ENCODE measurements at regions not wholly inside any gene's neighbourhood (a gene's known extent, or its start where the extent isn't known, plus 50 kb on each side); places are given as distances from the start of the nearest gene placed in this dataset.
"Not testable (repeated sequence)": the region's sequence is repeated elsewhere in the genome, so short reads cannot be mapped to it uniquely, and the experiment has no call there.

DNA sequence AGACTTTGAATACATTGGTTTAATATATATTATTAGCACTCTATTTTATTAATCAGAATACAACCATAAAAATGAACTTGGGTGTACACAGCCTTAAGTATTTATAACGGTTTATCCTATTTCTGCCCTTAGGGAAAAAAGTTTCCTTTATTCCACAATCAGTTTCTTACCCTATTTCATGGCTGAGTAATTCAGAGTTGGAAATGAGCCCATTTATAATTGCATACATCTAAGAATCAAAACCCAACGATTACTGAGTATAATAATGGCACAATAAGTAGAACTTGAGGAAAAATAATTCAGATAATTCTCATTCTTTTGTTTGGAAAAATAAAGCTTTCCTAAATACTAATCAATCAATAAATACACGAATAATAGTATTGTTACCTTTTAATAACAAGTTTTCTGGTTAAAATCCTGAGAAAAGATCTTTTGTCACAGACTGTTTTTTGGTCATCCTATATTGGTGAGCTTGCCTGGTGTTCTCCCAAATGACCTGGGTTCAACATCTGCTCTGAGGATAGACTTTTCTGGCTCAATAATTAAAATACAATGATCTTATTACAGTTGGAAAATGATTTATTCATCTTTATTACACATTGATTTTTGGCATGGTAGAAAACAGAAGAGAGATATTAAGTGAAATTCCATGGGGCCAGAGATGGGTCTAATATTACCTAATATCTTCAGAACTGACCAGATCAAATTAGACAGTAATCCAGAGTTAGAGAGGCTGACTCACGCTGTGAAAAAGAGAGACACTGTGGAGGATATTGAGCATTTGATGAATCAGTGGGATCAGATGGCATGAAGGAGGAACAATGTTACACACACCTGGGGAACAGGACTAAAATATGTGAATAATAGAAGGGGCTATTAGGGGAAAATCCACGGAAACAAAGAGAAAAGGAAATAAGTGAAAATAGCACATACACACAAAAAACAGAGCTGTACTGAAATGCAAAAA is 162.1 kb upstream of the TBX18 start:
- DNase-seq (ENCODE audit: low spot score) = no peak

DNA sequence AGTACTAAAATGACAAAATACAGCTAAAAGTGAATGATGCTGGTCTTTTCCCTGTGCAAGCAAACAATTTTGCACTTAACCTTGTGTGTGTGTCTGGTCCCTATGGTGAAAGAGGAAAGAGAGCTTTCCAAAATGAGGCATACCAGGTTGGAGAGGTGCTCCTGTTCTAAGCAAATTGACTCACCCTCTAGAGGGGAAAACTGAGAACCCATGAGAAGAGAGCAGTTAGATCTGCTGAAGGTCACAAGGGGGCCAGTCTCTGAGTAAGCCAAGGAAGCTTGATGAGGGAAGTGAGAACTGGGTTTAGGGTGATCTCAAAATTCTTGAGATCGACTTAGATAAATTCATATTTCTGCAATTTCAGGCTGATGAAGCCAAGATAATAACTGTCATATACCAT is 157.5 kb upstream of the TBX18 start:
- no peak for DNase-seq (ENCODE audit: low spot score)

DNA sequence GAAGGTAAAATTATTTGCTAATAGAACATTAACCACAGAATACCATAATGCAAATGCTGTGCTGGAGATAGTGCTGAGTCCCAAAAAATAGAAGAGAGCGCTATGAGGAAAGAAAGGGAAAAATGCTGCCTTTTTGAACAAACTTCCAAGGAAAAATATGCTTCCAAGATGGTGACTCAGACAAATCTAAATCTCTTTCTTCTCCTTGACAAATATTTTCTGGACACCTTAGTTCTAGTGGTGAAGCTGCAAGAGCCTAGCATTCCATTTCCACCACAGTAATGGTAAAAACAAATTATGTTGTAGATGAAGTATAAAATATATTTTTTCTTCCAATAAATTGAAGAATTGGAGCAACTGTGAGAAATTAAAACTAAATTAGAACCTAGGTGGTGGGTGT is 155.6 kb upstream of the TBX18 start:
- no peak for DNase-seq (ENCODE audit: low spot score)

DNA sequence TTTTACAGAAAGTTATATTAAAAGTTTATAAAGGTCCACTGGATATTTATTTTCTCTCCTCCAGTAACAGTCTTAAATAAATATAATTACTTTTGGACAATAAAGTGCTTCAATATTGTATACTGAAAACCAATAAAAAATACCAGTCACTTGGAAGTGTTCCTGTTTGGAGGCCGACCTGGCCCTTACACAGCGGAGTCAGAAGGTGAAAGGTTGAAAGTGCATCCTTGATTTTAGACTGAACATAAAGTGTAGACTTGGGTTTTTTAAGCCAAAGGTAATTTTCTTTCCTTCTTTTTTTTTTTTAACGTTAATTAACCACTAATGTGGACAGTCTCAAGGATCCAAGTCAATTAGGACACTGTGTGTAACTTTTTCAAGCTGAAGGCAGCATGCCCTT is 152.3 kb upstream of the TBX18 start:
- no peak for DNase-seq (ENCODE audit: low spot score)

DNA sequence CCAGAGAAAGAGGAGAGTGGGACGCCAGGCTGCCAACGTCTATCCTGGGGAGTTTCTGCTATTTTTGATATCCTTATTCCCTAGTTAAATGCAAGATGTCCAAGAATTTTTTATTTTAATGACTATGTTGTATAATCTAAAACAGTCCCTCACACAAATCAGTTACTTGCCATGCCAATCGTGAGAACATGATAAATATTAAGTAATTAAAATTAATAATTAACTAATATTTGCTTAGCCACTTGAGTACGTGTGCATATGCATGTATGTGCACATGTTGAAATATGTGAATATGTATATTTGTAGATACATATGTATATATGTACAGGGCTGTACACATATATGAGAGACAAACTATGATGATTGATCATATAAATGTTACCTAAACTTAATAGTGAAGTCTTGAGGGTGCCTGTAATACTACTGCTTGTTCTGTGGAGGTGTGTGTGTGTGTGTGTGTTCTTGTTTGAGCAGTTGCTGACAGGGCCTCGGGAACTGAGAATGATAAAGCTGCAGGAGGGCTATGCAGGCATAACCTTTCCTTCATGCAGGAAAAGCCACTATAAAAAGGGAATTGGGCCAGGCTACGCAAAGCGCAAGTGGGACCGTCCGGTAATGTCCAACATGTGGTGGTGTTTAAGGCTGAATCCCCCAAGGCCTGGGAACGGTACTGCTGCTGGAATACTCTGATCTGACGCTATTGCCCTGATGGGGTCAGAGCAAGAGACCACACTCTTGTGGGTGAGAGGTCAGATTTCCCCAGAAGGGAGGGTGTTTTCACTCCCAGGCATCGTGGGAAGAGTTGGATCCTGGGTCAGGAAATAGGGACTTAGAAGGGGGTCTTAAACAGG is 148.3 kb upstream of the TBX18 start:
- DNase-seq (ENCODE audit: low spot score) = no peak

DNA sequence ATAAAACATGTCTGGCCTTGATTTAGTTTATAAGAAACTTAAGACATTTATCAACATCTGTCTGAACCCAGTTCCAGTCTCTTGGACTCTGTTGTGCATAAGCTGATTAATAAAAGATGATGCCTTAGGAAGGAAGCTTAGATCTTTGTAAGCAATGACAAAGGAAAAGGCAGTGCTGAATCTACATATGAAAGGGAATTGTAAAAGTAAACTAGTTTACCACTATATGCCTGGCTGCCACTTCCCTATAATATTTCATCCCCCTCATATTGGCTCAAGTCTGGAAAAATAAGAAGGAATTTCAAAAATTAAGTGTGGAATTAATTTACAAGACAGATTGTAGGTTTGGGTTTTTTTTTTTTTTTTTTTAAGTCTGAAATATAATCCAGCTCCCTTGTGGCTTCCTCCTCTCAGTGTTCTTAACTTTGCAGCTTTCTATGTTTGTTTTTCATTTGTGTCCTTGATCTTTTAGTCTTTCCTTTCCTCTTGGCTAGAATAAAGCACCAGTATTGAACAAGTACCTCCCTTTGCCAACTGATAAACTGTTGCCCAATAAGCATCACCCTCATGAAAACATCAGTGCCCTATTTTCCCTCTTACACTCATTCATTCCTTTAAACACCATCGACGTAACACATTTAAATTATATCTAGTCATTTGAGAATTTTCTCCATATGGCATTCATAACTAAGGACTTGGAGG is 146.7 kb upstream of the TBX18 start:
- no peak for DNase-seq (ENCODE audit: low spot score)

DNA sequence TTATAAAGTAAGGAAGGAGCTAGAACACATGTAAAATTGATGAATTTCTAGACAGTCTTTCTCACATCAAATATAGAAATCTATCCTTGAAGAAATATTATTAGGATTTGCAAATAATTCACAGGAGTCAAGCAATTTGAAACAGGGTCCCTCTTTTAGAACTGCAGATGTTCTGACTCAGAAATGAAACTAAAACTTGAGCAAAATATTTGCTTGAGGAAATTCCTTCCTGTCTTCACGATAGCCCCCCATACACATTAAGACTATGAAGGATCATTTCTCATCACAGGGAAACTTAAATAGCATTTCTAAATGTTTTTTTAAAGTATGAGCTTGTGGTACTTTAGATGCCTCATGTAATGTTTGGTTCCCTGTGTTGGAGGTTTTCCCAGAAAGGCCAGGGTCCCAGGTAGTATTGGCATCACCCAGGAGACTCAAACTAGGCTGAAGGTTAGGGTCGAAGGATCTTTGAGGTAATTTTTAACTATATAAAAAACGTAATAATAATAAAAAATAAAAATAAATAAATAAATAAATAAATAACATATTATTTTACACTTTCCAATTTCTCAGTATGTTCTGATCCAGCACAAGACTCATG is 144.0 kb upstream of the TBX18 start:
- DNase-seq (ENCODE audit: low spot score) = no peak

DNA sequence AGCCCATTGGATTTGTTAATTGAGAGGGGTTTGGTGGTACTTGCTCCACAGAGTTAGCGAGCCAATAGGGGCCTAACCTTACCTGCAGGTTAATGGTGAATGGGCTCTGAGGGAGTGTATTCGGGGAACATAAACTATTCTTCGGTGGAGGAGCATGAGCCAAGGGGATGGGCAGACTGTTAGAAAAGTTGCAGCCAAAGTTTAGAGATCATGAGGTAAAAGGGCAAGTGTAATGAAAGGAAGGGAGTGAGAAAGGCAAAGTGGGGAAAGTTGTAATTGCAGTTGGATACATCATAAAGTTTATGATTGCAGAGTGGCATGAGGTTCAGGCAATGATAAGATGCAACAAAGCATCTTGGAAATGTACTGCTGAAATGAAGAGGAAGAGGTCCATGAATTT is 142.1 kb upstream of the TBX18 start:
- no peak for DNase-seq (ENCODE audit: low spot score)

DNA sequence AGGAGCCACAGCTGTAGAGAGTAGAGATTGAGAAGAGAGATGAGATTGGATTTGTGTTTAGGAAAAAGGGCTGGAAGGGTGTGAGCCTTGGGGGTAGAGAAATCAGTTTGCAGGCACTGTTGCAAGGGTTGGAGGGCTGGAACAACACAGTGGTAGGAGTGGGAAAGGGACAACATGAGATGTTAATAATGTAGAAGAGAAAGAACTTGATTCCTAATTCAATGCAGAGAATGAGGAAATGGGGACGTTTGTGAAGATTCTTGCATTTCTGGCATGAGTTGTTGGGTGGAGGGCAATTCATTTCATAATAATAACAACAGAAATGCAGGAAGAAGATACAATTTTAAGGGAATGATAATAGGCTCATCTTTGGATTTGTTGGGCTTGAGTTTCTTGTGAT is 141.4 kb upstream of the TBX18 start:
- no peak for DNase-seq (ENCODE audit: low spot score)

DNA sequence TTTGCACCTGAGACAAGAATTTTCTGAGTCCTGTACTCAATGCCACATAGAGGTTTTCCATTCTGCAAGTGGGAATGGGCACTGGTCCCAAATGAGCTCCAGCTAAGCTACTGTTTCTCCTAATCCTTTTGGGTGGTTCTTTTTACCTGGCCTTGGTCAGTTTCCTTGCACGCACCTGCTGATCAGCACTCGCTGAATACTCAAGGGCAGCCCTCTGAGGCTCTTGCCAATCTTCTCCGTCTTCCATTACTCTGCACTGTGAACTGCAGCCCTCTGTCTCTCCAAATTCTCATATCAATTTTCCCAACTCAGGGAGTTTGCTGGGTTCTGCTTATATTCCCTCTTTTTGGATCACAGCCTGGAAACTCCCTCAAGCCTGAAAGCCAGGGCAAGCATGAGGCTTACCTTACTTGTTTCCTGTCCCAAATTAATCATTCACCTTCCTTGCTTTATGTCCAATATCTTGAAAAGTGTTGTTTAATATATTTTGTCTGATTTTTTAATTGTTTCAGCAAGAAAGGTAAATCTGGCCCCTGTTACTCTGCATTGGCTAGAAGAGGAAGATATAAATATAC is 138.0 kb upstream of the TBX18 start:
- DNase-seq (ENCODE audit: low spot score) = no peak

DNA sequence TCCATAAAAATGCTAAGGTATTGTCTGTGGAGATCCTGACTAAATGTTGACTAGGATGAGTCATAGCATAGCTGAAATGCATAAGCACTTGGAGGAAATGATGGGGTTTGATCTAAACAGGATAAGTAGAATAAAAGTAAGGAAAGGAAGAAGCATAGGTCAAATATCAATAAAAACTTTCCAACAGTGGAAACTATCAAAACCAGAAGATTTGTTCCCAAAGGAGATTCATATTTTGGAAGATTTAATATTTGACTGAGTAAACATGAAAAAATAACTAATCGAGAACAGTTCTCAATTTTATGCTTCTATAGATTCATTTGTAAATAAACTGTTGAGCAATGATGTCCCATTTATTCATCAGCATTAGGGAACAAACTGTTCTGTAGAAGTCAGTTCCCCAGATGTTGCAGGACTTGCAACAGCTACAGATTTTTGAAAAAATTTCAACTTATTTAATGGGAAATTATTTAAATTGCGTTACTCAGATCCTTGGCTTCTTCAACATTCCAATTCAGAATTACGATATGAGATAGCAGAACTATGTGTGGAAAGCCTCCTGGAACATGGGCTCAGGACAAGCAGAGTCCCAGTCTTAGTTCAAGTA is 133.7 kb upstream of the TBX18 start:
- DNase-seq (ENCODE audit: low spot score) = no peak

DNA sequence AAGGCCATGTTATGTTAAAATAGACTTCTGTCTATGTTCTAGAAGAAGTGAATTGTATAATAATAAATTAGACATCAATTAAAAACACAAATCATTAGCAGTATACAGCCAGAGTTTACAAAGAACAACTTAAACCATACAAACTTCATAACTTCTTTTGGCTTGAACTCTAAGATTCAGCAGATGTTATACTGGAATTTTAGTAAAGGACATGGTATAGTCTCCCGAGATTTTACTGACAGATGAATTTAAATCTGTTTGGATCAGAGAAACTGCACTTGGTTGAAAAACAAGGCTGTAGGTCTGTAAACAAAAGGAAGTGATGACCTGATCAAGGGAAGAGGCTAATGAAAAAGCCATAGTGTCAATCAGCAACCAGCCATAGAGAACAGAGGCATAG is 132.6 kb upstream of the TBX18 start:
- DNase-seq (ENCODE audit: low spot score) = no peak

DNA sequence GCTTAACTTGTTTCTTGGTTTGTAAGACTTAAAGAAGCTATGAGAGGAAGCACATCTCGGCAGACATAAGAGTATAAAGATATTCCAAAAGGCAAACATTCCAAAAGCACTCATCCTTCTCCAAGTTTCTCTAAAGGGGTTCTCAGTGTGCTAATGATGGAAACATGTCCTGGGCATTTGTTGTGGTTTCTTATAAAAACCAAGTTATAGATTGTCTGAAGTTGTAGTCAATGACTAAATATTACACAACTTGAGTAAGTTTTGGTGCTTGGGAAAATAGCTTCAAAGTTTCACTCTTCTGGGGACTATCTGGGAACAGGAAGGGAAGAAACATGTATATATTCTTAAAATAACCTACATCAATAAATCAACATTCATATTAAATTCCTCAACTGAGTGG is 128.3 kb upstream of the TBX18 start:
- DNase-seq (ENCODE audit: low spot score) = no peak

DNA sequence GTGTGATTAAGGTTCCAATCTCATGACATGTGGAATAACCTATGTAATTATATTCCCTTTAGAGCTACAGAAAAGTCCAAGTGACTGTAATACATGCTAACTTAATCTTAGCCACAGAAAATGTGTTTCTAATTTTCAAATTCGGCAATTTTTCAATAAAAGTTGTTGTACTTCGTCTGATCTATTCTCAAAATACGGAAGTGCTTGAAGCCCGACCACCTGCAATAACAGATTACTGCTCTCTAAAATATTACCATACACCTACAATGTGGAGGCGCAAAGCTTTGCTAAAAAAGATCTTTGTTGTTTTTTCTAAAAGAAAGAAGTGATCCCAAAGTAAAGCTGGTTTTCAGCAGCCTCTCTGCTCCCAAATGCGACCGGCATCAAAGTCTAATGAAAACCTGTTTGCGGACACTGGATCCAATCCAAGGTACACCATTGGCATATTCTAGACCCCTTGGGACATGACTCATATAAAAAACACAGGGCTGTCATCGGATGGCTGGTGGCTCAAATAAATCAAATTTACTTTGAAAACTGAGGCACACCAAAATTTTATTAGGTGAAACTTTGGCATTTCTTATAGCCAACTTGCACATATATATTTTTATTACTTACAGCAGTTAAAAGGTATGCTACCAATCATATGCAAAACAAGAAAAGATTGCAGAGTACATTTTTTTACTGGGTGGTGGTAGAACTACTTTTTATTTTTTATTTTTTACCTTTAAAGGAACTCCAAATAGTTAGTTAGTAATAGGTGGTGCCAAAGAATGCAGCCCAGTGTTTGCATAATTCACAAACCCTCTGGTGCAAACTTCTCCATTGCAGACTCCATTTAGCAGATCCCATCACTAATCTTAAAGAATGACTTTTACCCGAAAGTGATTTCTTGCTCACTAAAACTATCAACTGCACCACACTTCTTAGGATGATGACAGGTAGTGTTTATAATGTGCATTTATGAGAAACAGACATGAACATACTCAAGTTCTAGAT is 118.7 kb upstream of the TBX18 start:
- DNase-seq (ENCODE audit: low spot score) = no peak

DNA sequence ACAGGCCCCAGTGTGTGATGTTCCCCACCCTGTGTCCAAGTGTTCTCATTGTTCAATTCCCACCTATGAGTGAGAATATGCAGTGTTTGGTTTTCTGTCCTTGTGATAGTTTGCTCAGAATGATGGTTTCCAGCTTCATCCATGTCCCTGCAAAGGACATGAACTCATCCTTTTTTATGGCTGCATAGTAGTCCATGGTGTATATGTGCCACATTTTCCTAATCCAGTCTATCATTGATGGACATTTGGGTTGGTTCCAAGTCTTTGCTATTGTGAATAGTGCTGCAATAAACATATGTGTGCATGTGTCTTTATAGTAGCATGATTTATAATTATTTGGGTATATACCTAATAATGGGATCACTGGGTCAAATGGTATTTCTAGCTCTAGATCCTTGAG is 115.0 kb upstream of the TBX18 start:
- not testable (repeated sequence) for DNase-seq (ENCODE audit: low spot score)

DNA sequence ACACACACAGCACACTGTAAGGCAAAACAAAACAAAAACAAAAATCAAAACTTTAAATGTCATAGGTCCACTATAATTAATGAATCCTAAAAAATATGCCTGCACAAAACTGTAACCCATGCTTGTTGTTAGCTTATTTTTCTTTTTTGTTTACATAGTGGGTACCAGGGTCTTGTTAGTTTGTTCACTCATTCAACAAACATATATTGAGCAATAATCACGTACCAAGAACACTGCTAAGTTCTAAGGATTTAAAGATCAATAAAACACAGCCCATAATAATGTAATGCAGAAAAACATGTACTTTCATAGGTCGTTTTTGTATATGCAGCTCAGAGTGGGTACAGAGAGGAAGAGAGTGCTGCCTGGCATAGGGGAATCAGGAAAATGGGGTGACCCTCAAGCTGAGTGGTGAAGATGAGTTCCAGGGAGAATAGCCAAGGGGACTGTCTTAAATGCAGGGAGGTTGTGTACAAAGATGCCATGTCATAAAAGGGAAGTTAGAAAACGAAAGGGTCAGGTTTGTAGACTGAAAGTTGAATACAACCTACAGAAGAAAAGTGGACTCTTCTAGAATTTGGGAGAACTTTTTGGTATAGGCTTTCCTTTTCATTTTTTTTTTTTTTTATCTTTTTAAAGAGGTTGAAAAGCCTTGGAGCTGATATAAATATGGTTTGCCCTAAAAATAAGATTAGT is 113.3 kb upstream of the TBX18 start:
- DNase-seq (ENCODE audit: low spot score) = no peak

DNA sequence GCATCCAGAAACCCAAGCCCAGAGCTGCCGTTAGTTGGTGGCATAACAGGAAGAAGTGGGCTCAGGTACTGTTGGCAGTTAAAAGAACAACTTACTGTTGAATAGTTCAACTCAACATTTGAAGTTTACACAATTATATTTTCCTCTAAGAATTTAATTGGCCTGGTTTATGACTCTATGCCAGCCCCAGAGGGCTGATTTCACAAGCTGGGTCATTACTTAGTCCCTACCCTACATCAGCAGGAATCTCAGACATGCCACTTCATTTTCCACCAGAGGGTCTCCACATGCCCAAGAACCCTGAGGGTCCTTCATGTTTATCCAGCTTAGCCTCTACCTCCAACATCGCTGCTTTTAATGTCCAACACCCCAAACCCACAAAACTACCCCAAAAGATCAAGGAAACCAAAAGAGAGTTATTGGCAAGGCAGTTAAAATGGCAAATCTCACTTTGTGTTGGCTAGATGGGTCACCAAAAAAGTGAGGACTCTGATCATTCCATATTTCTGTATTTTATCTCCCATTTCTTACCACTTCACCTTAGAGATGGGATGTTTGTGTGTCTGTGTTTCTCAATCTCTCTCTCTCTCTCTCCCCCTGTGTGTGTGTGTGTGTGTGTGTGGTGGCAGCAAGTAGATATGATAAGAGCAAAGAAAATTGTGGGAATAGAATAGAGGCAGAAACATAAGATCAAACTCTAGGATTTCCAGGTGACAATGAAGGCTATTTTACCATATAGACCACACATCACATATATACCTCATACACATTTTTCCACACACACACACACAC is 112.5 kb upstream of the TBX18 start:
- DNase-seq (ENCODE audit: low spot score) = no peak

DNA sequence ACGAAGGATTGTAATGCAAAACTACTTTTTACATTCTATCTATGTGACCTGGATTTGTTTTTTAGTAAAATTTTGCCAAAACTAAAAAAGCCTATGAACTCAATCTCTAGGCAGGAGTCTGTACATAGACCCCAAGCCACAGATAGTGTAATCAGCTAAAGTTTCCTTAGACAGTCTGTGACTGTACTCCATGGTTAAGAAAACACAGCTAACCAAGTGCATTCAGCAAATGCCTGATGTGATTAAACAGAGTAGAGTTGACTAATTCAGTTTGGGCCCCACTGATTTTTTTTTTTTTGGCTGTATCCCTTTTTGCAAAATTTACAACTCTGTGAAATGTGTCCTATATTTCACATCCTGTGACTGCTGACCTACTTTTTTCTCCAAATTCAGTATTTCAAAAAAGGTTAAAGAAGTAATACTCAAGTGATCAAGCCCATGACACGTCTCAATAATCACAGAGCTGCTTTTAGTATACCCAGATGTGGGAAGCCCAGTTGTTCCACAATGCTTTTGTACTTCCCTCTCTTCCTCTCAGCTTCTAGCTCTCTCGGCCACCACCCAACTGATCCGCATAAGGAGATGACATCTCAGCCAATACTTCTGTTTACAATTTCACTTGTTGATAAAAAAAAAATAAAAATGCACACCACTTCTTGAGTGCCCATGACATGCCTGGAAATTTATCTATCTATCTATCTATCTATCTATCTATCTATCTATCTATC is 108.8 kb upstream of the TBX18 start:
- DNase-seq (ENCODE audit: low spot score) = no peak

Measured in LoVo (cell line).